Stimulated activated CD4-positive, alpha-beta T cell treated with anti-CD3 and anti-CD28 coated beads, Interleukin-2, amount 100 ng/mL, for 24 hours (primary cell): ENCODE measurements at regions not wholly inside any gene's neighbourhood (a gene's known extent, or its start where the extent isn't known, plus 50 kb on each side); places are given as distances from the start of the nearest gene placed in this dataset.

Experiments
- DNase-seq, 2 donors: peaks; one replicate each; pipeline ENCODE4 v3.0.0-alpha.2; 2020

DNA sequence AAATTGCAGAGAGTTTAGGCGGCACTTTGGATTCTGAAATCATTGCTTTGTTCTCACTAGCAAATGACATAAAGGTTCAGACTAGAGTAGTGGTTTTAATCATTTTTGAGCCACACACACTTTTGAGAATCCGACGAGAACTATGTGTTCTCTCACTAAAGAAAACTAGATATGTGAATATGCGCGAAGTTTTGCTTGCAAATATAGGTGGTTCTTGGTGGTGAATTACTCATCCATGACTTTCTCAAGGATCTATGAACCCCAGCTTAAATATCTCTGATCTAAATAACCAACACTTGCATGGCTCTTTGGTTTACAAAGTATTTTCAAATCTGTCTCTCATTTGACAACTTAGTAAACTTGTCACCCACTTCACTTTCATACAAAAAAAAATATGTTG, 54.8 kb downstream of the NOG start:
- no peak for DNase-seq

DNA sequence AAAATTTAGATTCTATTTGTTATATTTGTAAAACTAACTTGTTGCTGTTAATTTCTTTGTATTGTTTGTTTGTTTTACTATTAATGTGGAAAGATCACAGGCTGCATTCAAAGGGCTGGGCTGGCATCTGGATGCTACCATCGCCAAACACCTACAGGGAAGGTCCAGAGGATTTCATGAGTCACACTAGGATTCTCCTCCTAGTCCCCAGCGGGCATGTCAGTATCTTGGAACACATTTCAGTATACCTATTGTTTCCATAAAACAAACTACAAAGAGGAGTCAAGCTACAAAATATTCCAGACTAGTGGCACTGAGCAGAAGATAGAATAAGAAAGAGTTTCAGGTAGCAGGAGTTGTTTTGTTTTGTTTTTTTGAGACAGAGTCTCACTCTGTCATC, 55.3 kb downstream of the NOG start:
- DNase-seq: no peak

DNA sequence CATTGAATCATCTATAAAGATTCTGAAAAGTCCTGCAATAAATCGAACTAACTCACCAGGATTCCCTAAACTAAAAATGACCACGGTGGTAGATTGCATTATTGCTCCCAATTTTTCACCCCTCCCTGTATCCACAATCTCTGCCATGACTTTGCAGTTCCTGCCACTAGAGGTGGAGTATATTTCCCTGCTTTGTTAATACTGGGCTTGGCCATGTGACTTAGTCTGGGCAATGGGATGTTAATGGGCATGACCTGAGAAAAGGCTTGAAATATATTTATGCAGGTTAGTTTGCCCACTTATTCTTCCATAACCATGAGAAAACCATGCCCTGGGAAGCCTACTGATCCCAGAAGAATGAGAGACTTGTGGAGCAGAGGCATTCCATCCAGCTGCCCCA, 59.1 kb downstream of the NOG start:
- no peak for DNase-seq

DNA sequence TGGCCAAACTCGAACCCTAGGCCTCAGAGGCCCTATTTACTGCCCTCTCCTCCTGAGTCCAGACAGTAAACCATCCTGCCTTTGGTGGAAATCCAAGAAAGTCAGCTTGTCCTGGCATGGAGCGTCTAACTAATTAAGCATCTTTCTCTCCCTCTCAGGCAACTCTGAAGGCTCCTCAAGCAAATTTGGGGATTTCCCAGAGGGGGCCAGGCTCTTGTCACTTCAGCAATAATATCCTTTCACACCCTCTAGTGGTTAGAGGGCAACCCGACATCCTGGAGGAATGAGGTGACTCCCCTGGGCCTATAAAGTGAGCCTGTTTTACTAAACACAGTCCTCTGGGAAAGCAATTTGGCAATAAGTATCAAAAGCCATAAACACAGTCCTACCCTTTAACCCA, 60.4 kb downstream of the NOG start:
- DNase-seq: peak; percentile 62 to 64

DNA sequence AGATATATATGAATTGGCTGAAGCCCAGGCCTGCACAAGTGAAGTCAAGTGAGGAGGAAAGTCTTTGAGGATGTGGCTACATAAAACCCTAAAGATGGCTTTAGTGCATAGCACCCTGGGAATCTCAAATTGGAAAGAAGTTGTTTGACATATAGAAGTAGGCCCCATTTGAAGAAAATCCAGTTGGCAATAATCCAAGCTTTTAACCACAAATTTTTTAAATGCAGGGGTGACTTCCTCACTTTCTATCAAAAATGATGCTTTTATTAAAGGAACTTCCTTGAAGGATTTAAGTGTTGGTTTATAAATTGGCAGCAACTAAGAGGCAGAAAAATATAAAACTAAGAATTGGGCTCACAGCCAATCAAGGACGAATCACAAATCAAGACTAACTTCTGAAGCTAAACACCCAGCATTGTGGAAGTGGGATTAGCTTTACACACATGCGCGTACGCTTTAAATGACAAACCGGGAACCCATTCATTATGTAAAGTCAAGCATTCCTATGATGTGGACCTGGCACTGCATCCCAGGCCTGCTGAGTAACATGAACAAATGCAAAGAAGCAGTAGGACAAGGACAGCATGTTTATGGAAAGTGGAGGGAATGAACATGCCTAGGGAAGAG, 63.3 kb downstream of the NOG start:
- DNase-seq: no peak

DNA sequence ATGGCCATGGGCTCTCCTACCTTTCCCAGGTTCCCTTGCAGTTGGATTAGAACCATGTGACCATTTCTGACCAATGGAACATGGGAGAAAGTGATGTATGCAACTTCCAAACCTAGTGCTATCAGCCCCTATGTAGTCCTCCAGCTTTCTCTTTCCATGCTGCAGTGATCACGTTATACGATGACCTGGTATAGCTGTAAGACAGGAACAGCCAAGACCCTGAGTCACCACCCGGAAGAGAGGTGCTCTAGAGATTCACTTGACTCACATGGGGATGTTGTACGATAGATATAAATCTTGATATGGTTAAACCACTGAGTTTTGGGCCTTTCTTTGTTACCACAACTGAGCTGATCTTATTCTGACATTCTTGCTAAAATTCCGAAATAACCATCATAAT, 65.1 kb downstream of the NOG start:
- no peak for DNase-seq

DNA sequence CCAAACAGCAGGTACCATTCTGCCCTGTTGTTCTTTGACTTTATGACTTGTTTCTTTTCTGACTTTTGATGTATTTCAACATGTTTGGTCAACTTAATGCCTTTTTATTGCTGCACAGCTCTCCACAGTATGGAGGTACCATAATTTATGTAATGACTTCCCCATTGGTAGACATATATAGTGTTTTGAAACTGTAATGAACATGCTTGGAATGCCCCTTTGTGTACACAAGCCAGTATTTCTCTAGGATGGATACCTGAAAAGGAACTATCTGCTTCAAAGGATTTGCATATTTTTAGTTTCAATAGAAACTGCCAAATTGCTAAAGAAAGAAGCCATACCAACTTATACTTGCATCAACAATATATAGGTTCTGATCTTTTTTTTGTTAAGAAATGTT, 66.1 kb downstream of the NOG start:
- no peak for DNase-seq

DNA sequence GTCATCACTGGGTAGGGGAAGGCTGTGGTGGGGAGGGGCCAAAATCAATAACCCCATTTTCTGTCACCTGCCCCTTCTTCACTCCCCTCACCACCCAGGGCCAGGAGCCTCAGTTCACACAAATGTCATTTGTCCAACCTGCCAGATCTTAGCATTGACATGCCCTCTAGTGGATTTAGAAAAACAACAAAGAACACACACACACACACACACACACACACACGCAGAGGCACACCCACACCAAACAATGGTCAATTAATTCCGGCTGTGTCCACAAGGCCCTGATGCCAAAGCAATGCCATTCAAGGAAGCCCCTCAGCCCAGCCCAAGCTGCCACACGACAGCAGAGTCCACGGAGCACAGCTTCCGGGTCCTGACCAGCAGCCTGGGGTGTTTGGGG, 68.4 kb downstream of the NOG start:
- no peak for DNase-seq

DNA sequence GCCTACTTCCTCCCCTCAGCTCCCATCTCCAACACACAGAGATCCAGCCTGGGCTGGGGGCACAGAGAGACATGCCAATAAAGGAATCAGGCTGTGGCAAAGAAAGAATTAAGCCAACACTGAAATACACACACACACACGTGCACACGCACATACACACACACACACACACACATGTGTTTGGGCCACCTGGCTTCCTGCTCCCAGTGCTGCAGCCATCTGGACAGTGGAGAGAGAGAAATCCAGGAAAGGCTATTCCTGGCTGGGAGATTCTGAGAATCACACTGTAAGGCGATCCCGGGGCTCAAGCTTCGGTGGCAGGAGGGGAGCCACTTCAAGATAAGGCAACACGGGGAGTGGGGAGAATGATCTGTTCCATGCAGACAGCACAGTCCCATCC, 72.4 kb downstream of the NOG start:
- no peak for DNase-seq

DNA sequence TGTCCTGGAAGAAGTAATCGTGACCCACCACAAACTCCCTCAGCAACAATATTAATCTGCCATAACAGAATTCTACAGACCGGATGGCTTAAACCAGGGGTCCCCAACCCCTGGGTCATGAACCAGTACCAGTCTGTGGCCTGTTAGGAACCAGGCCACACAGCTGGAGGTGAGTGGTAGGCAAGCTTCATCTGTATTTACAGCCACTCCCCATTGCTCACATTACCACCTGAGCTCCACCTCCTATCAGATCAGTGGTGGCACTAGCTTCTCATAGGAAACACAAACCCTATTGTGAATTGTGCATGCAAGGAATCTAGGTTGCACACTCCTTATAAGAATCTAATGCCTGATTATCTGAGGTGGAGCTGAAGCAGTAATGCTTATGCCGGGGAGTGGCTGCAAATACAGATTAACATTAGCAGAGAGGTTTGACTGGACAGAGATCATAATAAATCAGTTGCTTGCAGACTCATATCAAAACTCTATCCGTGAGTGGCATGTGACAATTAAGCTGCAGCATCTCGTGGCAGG, 74.5 kb downstream of the NOG start:
- no peak for DNase-seq

DNA sequence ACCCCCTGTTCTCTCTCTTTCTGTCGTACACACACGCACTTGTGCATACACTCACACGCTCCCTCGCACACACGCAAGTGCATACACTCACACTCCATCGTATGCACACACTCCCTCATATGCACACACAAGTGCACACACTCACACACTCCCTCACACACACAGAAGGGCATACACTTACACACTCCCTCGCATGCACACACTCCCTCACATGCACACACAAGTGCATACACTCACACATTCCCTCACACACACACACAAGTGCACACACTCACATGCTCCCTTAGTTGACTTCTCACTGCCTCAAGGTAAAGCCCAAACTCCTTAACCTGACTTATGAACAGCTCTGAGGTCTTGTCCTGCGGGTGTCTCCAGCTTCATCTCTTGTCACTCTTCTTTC, 78.7 kb downstream of the NOG start:
- no peak for DNase-seq

DNA sequence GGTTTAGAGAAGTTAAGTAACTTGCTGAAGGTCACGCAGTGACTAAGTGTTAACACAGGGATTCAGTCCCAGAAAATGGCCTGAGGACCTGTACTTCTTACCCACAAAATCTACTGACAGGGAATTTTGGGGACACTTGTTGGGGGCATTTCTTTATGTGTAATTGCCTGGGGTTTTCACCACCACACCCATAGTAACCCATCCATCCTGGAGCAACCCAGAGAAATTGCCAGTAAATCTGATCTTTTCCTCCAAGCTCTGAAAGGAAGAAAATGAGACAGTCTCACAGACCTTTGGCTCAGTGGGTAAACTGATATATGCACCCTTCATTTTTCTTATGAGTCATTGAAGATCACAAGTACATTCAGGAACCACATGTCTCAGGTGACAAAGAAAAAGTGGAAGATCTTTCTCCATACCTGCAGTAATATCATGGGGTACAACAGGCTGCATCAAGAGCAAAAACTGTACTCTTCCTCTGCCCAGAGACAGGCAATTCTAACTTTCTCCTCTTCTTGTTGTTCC, 81.0 kb downstream of the NOG start:
- DNase-seq: no peak

DNA sequence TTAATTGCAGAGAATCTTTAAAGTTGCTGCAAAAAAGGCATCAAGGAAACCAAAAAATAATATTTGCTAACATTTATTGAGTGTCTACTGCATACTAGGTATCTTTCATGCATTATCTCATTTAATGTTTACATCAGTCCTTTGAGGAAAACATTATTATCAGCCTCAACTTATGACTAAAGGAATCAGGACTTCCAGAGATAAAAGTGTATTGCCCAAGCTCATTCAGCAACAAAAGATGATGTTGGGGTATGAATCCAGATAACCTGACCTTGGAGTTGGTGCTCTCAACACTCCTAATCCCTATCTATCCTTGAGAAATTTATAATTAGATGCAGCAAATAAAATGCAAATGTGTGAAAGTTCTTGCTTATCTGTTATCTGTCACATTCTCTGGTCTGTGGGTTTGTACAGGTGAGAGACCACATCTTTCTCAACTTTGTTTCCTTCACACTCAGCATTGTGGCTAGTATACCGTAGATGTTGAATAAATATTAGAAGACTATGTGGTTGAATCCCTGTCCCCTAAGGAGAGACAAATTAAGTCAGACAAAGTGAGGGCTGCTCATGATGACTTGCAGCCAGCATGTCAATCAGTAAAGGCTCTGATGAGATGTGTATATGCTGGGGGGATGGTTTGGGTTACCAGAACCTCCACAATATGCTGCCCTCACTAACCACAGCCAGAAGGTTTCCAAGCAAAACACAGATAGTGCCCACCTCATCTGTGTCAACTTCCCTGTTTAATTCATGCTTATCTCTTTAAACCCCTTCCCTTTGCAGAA, 82.6 kb downstream of the NOG start:
- DNase-seq: no peak

DNA sequence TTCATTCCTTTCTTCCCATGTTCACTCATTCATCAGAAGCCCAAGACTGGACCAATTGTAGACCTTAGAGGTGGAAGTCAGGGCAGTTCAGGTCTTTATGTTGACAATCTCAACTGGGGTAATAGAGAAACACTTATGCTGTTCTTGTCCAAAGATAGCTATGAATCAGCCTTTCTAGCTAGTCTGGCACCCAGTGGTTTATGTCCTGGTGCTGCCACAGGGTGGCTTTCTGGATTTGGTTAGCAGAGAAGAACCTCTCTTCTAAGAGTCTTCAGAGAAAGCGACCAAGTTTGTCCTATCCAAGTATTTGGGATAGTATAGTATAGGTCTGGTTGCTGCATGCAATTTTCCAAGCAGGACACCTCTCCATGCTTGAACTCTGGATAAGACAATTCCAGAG, 83.3 kb downstream of the NOG start:
- DNase-seq: no peak

DNA sequence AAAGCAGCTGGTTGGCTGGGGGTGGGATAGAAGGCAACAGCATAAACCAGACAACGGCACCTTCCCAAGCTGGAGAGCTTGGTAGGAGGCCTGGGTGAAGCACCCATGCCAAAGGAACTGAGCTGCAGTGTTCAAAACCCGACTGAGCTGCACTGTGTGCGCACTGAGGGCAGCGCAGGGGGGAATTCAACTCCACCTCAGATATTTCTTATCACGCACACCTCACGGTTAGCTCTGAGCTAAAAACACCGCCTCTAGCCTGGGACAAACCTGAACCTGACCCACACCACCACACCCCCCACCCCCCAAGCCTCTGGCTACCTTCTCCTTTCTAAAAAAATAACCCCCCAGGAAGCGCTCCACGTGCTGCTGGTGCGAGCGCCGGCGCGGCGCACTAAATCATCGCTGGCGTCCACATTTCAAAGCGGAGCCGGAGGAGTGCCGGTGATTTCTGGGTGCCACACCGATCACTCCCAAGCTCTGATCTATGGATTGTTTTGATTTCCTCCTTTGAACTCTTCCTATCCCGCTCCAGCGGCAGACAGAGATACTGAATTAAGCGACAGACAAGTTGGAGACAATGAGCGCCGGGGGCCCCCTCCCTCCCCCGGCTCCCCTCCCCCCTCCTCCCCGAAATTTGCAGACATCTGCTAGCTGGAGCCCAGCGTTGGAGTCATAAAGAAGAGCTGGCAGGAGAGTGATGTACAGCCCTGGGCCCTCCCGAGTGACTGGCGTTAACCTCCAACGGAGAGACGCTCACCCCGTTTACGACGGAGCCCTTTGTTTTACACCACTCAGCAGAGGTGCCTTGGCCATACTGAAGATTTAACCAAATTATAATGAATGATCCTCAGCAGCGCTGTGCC, 85.0 kb downstream of the NOG start:
- DNase-seq: no peak

DNA sequence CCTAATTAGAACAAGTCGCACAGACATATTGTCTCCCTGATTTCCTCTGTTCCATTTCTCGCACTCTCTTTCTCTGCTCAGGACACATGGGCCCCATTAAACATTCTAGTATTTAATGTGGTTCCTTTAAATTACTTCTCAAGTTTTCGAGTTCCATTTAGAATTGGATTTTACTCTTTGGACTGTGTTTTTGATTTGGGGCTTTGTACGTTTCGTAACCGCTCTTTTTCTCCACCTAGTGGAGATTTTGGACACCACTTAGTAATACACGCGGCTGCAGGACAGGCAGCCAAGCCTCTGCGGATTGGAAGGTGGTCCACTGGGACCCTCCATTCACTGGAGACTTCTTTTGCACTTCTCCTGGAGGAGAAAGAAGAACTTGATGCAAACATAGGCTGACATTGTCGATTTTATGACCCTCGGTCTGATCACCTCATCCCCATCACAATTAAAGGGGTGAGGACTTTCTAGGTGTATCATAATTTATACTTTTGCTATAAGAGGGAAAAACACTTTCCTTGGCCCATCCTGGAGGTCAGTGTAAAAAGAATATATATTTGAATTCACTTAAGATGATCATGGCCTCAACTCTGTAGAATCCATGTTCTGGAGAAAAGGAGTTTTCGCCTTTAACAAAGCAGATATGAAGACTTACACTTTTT, 85.7 kb downstream of the NOG start:
- no peak for DNase-seq

DNA sequence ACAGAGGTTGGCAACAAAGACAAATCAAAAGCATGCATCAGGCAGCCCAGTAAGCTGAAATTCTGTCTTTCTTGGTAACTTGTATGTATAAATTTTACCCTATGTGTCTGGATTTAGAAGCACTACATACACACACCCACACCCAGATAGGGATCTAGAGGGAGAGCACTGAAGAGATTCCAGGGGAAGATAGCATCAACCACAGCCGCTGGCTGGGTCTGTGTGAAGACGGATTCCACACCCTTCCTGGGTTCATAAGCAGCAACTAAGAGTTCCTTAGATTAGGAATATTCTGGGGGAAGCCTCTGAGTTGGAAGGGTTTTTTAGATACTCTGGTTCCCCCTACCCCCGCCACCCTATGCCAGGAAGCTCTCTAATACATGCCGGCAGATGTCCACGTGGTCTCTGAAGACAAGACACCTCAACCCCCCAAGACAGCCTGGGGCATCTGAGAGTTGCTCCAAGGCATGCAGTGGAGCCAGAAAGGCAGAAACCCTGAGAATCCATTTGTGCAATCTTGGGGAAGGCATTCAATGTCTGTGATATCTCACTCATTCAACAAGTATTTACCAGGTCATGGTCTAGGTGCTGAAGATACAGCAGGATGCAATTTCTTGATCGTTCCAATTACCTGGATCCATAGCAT, 86.4 kb downstream of the NOG start:
- DNase-seq: no peak

DNA sequence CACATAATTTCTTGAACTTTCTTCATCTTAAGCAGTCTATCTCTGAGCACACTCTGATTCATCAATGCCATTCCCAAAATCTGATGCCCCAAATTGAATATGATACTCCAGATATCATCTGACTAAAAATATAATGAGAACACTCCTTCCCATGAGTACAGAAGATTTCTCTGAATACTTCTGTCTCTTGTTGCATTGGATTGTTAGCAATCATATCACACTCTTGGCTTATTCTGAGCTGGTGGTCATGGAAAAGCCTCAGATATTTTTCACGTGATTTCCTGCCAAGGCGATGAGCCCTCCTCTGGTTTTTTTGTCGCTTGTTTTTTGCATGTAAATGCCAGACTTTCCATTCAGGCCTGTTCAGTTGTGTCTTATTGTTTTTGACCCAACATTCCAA, 87.2 kb downstream of the NOG start:
- no peak for DNase-seq

DNA sequence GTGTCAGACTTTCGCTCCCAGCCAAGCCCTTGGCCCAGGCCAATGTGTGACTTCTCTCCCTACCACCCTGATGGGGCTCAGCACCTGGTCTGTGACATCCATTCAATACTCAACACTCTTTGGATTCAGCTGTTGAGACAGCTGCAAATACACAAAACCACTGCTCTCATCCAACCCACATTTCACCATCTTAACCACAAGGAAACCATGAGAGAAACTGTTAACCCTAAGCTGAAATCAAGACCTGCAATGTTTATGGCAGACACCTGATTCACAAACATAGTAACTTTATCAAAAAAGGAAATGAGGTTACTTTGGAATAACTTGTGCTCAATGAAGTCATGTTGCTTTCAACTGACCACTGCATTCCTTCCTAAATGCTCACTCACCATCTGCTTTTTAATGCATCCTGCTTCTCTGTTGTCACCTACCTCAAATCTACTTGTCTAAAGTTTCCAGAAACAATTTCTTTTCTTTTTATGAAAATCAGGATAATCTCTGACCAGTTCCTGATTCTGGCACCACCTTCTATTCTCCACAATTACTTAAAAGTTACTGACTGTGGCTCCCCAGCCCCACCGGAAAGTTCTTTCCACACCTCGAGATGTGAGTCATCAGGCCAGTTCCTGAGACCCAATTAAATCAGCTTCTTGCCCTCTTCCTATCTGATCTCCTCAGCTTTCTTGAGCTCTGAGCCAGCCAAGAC, 88.2 kb downstream of the NOG start:
- peak in 1 of 2 donors; percentile 14 for DNase-seq

DNA sequence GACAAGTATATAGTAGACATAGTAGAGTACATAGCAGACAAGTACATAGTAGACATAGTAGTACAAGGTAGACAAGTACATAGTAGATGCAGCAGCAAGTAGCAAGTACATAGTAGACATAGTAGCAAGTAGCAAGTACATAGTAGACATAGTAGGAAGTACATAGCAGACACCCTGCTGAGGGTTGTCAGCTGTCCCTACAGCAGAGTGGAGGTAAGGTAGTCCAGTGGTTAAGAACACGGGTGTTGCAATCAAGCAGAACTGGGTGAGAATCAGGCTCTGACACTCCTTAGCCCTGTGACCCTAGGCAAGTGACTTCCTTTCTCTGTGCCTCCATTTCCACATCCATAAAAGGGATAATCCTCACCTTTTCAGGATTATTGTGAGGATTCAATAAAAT, 94.7 kb downstream of the NOG start:
- no peak for DNase-seq

DNA sequence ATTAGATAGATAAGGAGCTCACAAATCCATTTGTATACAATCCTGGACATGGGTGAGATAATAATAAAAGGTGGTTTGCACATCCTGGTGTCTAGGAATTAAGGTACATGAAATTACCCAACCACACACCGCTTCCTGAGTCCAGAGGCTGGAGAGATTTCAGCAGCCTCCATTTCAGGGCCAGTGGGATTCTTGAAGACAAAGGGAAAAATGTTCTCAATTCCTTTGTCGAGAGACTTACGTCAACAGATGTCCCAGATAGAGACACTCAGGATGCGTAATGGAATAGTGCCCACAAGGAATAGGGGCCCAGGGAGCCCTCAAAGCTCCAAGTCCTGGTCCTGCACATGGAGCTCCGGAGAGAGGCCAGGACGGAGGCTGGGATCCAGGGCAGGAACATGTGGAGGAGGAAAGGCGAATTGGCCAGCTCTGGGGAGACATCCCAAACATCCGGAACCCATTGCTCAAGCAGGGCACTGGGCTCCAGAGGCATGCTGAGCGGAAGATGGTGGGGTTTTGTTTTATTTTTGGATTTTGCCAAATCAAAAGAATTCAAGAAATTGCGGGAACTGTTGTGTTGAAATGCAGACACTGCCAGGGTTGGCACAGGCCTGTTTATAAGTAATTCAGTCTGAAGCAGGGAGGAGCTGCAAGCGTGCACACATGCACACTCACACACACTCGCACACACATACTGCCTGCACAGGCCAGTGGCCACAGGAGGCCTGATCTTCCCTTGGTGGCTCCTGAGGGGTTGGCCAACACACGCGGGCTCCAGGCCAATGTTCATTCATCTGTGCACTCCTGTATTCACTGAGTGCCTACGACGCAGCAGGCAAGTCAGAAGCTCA, 97.2 kb downstream of the NOG start:
- no peak for DNase-seq
